Nephron (organoid): ENCODE measurements at regions not wholly inside any gene's neighbourhood (a gene's known extent, or its start where the extent isn't known, plus 50 kb on each side); places are given as distances from the start of the nearest gene placed in this dataset.
A peak's percentile ranks its signal among the peaks of the same experiment; 100 is the strongest.

Experiments used
- H3K27ac Mint-ChIP-seq, 3 experiments: 2 replicates each; pipeline ENCODE4 v1.8.0; 2020; ENCODE audit warnings: mixed read lengths in 3 of 3, mild to moderate bottlenecking in 2 of 3, moderate library complexity in 1 of 3
- H3K27me3 Mint-ChIP-seq: 2 replicates; pipeline ENCODE4 v1.8.0; 2021; ENCODE audit warnings: low read depth, mild to moderate bottlenecking, moderate library complexity, mixed read lengths
- H3K36me3 Mint-ChIP-seq: 2 replicates; pipeline ENCODE4 v1.8.0; 2020; ENCODE audit warnings: low read depth, mixed read lengths
- H3K4me1 Mint-ChIP-seq: 2 replicates; pipeline ENCODE4 v1.8.0; 2020; ENCODE audit warnings: mixed read lengths
- H3K4me3 Mint-ChIP-seq, 3 experiments: 2 replicates each; pipeline ENCODE4 v1.8.0; 2020; ENCODE audit warnings: mild to moderate bottlenecking in 3 of 3, mixed read lengths in 3 of 3, moderate library complexity in 2 of 3
- H3K9me3 Mint-ChIP-seq: 2 replicates; pipeline ENCODE4 v1.8.0; 2020; ENCODE audit warnings: mixed read lengths
- CTCF ChIP-seq, 3 experiments: fragments of 200-600 bp; sonication (generic); IDR thresholded peaks; one replicate each; pipeline ENCODE4 v1.5.0; 2021; ENCODE audit warnings: antibody characterized with exemption in 3 of 3; ENCODE audit not compliant: unreplicated experiment in 3 of 3

- Mint-ChIP-seq H3K36me3 (no peaks in the 10 kb centered on the region), H3K4me1 (peaks cover 53% of the 10 kb centered on the region), H3K4me3 (no peak overlapping the region), H3K27me3 (no peaks in the 10 kb centered on the region), H3K9me3 (no peaks in the 10 kb centered on the region), H3K27ac (peak overlapping the region; percentile 40 to 91 (median 88))
- TF ChIP-seq CTCF (IDR thresholded peaks at IDR 0.05; ENCODE audit: unreplicated experiment in 3 of 3): no peak
These were observed 371.7 kb upstream of the ADGRL2 start for GRCh38 chr1:81428998-81429397.

- H3K36me3 Mint-ChIP-seq: no peaks in the 10 kb centered on the region
- no peaks in the 10 kb centered on the region for H3K27me3 Mint-ChIP-seq
These were observed 375.9 kb upstream of the ADGRL2 start for GRCh38 chr1:81424816-81425215.

GRCh38 chr1:81424061-81424460 is 376.7 kb upstream of the ADGRL2 start:
- Mint-ChIP-seq H3K27ac (peak overlapping the region; percentile 33 to 69 (median 61)), H3K4me1 (peaks cover 14% of the 10 kb centered on the region), H3K27me3 (no peaks in the 10 kb centered on the region), H3K36me3 (no peaks in the 10 kb centered on the region), H3K4me3 (no peak overlapping the region), H3K9me3 (no peaks in the 10 kb centered on the region)
- TF ChIP-seq CTCF (IDR thresholded peaks at IDR 0.05; ENCODE audit: unreplicated experiment in 3 of 3): no peak

More at GRCh38 chr1:81424816-81425215, 375.9 kb upstream of the ADGRL2 start:
- Mint-ChIP-seq H3K9me3 (no peaks in the 10 kb centered on the region), H3K4me1 (peaks cover 21% of the 10 kb centered on the region), H3K4me3 (no peak overlapping the region), H3K27ac (no peak overlapping the region)
- no peak for TF ChIP-seq CTCF (IDR thresholded peaks at IDR 0.05; ENCODE audit: unreplicated experiment in 3 of 3)

DNA sequence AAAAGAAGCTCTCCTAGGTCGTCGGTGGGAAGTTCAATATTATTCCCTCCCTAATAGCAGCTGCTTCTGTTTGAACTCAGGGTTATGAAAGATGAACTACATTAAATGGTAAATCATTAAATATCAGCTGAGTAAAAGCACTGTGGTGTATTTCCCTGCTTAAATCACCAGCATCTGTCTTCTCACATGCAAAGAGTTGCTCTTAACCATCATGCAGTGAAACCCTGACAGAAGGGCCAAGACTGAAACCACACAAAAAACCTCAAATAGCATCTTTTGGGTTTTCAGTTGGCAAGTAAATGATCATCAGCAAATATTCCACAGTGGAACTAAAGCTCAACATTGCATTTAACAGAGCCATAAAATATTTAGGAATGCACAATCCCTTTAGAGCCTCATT is 380.0 kb upstream of the ADGRL2 start:
- Mint-ChIP-seq H3K27me3 (no peaks in the 10 kb centered on the region), H3K9me3 (no peaks in the 10 kb centered on the region), H3K4me3 (no peak overlapping the region), H3K27ac (no peak overlapping the region), H3K4me1 (peaks cover 8% of the 10 kb centered on the region), H3K36me3 (no peaks in the 10 kb centered on the region)
- no peak for TF ChIP-seq CTCF (IDR thresholded peaks at IDR 0.05; ENCODE audit: unreplicated experiment in 3 of 3)

DNA sequence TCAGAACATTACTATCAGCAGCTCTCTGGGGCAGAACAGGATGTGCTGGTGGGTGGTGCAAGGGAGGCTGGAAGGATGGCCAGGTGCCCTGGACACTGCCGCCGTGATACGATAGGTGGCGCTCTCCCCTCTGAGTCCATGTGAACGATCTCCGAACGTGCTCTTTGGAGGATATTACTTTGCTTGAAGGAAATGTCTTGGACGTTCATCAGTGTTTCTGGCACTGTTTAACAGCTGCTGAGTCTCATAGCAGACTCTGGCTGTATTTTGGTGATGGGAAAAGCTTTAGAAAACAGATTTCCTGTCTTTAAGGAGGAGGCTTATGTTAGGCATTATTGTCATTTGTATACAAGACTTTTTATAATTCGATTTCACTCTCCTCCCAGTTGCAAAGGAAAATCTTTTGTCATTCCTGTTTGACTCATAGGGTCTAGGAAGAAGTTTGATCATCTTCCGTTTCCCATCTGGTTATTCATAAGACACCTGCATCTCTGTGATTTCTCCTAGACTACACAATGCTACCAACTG is 386.2 kb upstream of the ADGRL2 start:
- no peaks in the 10 kb centered on the region for H3K36me3 Mint-ChIP-seq
- no peak overlapping the region for H3K4me3 Mint-ChIP-seq
- H3K4me1 Mint-ChIP-seq: peaks cover 29% of the 10 kb centered on the region
- peak; percentile 67 to 70 (median 68) for TF ChIP-seq CTCF (IDR thresholded peaks at IDR 0.05; ENCODE audit: unreplicated experiment in 3 of 3)
- H3K27ac Mint-ChIP-seq: peak overlapping the region in 2 of 3 experiments; percentile 60 to 69
- H3K27me3 Mint-ChIP-seq: no peaks in the 10 kb centered on the region
- H3K9me3 Mint-ChIP-seq: no peaks in the 10 kb centered on the region

DNA sequence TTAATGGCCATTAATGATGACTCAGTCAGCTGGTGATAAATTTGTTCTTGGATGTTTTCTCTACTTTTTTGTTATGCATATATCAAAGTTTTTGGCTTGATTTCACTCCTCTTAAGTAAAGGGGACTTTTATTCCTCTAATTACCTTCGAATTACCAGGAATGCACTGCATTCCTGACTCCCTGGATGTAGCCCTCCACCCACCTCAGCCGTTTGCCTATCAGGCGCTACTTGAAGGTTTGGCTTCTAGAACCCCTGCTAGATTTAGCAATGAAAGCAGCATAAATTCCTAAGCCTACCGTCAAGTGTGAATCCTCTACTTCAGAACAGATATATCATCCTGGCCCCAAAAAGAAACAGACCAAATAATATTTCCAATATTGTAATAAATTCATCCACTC is 387.8 kb upstream of the ADGRL2 start:
- peak overlapping the region in 2 of 3 experiments; percentile 15 to 32 for H3K27ac Mint-ChIP-seq
- no peak overlapping the region for H3K4me3 Mint-ChIP-seq
- TF ChIP-seq CTCF (IDR thresholded peaks at IDR 0.05; ENCODE audit: unreplicated experiment in 3 of 3): no peak
- no peaks in the 10 kb centered on the region for H3K27me3 Mint-ChIP-seq
- peaks cover 41% of the 10 kb centered on the region for H3K4me1 Mint-ChIP-seq
- no peaks in the 10 kb centered on the region for H3K9me3 Mint-ChIP-seq
- no peaks in the 10 kb centered on the region for H3K36me3 Mint-ChIP-seq
